Breast epithelium (tissue), 4 donors: ENCODE measurements at regions not wholly inside any gene's neighbourhood (a gene's known extent, or its start where the extent isn't known, plus 50 kb on each side); places are given as distances from the start of the nearest gene placed in this dataset.

Source experiments
- DNase-seq, 2 donors: peaks; one replicate each; pipeline ENCODE4 v3.0.0-alpha.2; 2019; ENCODE audit warnings: low spot score in 2 of 2
- H3K27ac ChIP-seq, 2 donors: fragments of 200-600 bp; sonication (generic) in 1 of 2; one replicate each; pipeline ENCODE4 v1.5.1; 2016 to 2019; ENCODE audit warnings: mild to moderate bottlenecking in 1 of 2
- H3K27me3 ChIP-seq, 2 donors: fragments of 200-600 bp; sonication (generic) in 1 of 2; one replicate each; pipeline versions ENCODE4 v1.5.1 to v1.6.0; 2017 to 2019; ENCODE audit warnings: control low read depth in 1 of 2, mild to moderate bottlenecking in 1 of 2
- H3K36me3 ChIP-seq: fragments of 200-600 bp; one replicate; pipeline ENCODE4 v1.5.1; 2019
- H3K4me1 ChIP-seq, 2 donors: fragments of 200-600 bp; sonication (generic); one replicate each; pipeline ENCODE4 v1.5.1; 2016 to 2019; ENCODE audit warnings: control low read depth in 1 of 2
- H3K4me3 ChIP-seq, 3 donors: fragments of 200-600 bp; sonication (generic); 1 replicate in 2 of 3; 2 replicates in 1 of 3; pipeline ENCODE4 v1.5.1; 2016 to 2019; ENCODE audit warnings: mild to moderate bottlenecking in 3 of 3, moderate library complexity in 2 of 3
- H3K9me3 ChIP-seq, 2 donors: fragments of 200-600 bp; sonication (generic) in 1 of 2; one replicate each; pipeline ENCODE4 v1.5.1; 2016 to 2019; ENCODE audit warnings: control low read depth in 1 of 2
- CTCF ChIP-seq, 3 donors: fragments of 450-650 bp; IDR thresholded peaks; one replicate each; pipeline ENCODE4 v1.5.1; 2016 to 2017; ENCODE audit warnings: antibody characterized with exemption in 3 of 3, mild to moderate bottlenecking in 3 of 3, moderate library complexity in 3 of 3
- POLR2A ChIP-seq: fragments of 450-650 bp; IDR thresholded peaks from one replicate; pipeline ENCODE4 v1.6.1; 2016; ENCODE audit warnings: antibody characterized with exemption, mild to moderate bottlenecking, moderate library complexity
- POLR2AphosphoS5 ChIP-seq, 3 donors: sonication (generic); formaldehyde crosslinking; IDR thresholded peaks; one replicate each; pipeline ENCODE4 v1.6.1; 2017; ENCODE audit warnings: antibody characterized with exemption in 3 of 3
- intact Hi-C: fragments of 100-400 bp; cut with DNase I; formaldehyde crosslinking; loops from one replicate; pipeline ENCODE4 v1.15.1; 2023; ENCODE audit warnings: low total_unique reads

- Histone ChIP-seq H3K27ac (no peak overlapping the region), H3K36me3 (no peaks in the 10 kb centered on the region), H3K4me1 (no peaks in the 10 kb centered on the region), H3K4me3 (no peak overlapping the region), H3K27me3 (peaks cover 0 to 37% of the 10 kb centered on the region in 2 donors), H3K9me3 (no peaks in the 10 kb centered on the region)
- DNase-seq = no peak
- intact Hi-C loops = no loop called here
- TF ChIP-seq POLR2AphosphoS5 (IDR thresholded peaks at IDR 0.05) (no peak), POLR2A (no peak), CTCF (IDR thresholded peaks at IDR 0.05) (no peak)
Measured at GRCh38 chr22:48838846-48839730, 988.6 kb downstream of the BRD1 start.

- Histone ChIP-seq H3K27me3 (peaks cover 0 to 34% of the 10 kb centered on the region in 2 donors), H3K36me3 (no peaks in the 10 kb centered on the region)
- intact Hi-C loops = no loop called here
Measured at GRCh38 chr22:48838376-48838775, 989.3 kb downstream of the BRD1 start.

GRCh38 chr22:48837341-48837935 is 990.2 kb downstream of the BRD1 start:
- no peak overlapping the region for H3K27ac ChIP-seq
- TF ChIP-seq POLR2A = no peak
- no peak for TF ChIP-seq CTCF (IDR thresholded peaks at IDR 0.05)
- TF ChIP-seq POLR2AphosphoS5 (IDR thresholded peaks at IDR 0.05) = no peak
- DNase-seq = no peak
- no peak overlapping the region for H3K4me3 ChIP-seq
- H3K9me3 ChIP-seq = peaks cover 6 to 14% of the 10 kb centered on the region in 2 donors
- no peaks in the 10 kb centered on the region for H3K4me1 ChIP-seq
- no peaks in the 10 kb centered on the region for H3K36me3 ChIP-seq
- intact Hi-C loops = no loop called here
- peaks cover 0 to 27% of the 10 kb centered on the region in 2 donors for H3K27me3 ChIP-seq

More at GRCh38 chr22:48838376-48838775, 989.3 kb downstream of the BRD1 start:
- H3K4me3 ChIP-seq = no peak overlapping the region
- DNase-seq = no peak
- H3K4me1 ChIP-seq = no peaks in the 10 kb centered on the region
- H3K9me3 ChIP-seq = peaks cover 0 to 5% of the 10 kb centered on the region in 2 donors
- TF ChIP-seq POLR2AphosphoS5 (IDR thresholded peaks at IDR 0.05) (no peak), CTCF (IDR thresholded peaks at IDR 0.05) (no peak), POLR2A (no peak)
- H3K27ac ChIP-seq = no peak overlapping the region

- no peaks in the 10 kb centered on the region for H3K4me1 ChIP-seq
- H3K27me3 ChIP-seq = peaks cover 0 to 21% of the 10 kb centered on the region in 2 donors
- no peak for DNase-seq
- TF ChIP-seq CTCF (IDR thresholded peaks at IDR 0.05) (no peak), POLR2A (no peak), POLR2AphosphoS5 (IDR thresholded peaks at IDR 0.05) (no peak)
- no peak overlapping the region for H3K27ac ChIP-seq
- H3K9me3 ChIP-seq = peaks cover 6 to 18% of the 10 kb centered on the region in 2 donors
- H3K36me3 ChIP-seq = no peaks in the 10 kb centered on the region
- no peak overlapping the region for H3K4me3 ChIP-seq
- intact Hi-C loops = no loop called here
Measured at GRCh38 chr22:48836673-48837340, 990.9 kb downstream of the BRD1 start.
